ENCODE measurements at regions not wholly inside any gene's neighbourhood (a gene's known extent, or its start where the extent isn't known, plus 50 kb on each side); places are given as distances from the start of the nearest gene placed in this dataset.

DNA sequence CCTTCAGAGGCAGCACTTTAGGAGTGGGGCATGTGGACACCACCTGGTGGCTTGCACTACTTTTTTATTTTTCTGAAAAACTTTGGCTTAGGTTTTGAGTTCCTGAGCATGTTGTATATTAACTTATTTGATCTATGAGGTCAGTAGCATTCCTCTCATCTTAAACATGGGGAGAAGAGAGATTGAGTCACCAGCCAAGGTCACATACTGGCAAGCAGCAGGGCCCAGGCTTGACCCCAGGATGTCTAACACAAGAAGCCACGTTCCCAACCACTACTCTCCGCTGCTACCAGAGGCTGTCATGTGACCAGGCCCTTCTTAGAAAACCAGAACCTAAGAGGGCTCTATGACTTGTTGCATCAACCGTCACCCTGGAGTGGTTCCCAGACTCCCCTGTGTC is 210.3 kb upstream of the GPR26 start:
- no peak for DNase-seq

GRCh38 chr10:123458933-123459332 is 207.2 kb upstream of the GPR26 start:
- no peak for DNase-seq

DNA sequence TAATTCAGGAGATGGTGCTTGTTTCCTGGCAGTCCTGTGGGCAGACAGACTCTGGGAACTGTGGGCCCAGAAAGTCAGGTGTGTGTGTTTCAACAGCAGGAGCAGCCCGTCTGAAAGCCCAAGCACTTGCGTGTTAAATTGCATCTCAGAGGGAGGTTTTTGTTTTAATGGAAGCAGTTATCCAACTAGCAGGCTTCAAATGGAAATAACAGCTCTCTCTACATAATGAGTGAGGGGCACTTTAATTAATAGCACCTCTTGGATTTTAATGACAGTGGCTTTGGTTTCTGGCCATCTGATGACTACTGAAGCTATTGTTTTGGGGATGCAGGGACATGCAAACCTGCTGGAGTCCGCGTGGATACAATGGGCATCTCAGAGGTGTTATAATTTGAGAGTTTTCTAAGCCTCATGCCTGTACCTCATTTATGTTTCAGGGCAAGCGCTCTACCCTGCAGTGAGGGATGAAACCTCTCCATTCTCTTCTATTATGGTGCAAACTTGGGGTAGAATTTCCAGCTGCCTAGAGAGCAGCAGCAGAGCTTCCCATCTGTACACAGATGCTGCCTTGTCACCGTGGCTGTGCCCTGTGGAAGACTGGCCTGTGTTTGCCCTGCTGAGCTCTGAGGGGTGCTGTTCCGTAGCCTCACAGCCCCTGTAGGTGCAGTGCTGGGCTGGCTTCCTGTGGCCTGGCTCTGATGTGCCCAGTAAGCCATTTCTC is 206.6 kb upstream of the GPR26 start:
- no peak for DNase-seq

- no peak for DNase-seq
These were observed 203.9 kb upstream of the GPR26 start for GRCh38 chr10:123462246-123462645.

- no peak for DNase-seq
These were observed 203.4 kb upstream of the GPR26 start for GRCh38 chr10:123462756-123463155.

DNA sequence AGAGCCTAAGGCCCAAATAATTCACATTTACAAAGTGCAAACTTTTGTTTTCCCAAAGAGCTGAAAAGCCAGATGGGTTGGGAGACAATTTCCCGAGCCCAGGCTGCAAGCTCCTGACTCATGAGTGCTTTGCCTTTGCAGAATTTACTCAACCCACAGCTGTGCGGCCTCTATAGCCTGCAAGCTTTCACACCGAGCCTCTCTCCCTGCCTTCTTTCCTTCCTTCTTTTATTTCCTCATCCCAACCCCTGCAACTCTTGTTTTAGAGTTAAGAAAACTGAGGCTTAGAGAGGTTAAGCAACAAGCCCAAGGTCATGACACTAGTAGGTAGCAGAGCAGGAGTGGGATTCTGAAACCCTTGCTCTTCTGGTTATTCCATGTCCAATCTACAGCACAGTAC is 203.0 kb upstream of the GPR26 start:
- DNase-seq, result no peak

DNA sequence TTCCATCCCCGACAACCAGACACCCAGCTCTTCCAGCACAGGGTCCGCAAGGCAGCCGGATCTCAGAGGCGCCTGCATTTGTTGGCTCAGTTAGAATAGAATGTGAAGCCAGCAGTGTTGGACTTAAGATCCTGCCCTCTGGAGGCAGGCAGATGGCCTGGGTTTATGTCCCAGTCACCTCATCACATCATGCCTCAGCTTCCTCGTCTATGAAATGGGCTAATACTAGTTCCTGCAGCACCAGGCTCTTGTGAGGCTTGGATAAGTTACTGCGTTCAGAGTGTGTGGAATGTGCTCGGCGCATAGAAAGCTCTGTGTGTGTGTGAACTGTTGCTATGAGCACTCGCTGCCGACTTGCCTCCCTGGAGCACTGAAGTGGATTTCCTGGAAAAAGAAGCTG is 202.5 kb upstream of the GPR26 start:
- no peak for DNase-seq

DNA sequence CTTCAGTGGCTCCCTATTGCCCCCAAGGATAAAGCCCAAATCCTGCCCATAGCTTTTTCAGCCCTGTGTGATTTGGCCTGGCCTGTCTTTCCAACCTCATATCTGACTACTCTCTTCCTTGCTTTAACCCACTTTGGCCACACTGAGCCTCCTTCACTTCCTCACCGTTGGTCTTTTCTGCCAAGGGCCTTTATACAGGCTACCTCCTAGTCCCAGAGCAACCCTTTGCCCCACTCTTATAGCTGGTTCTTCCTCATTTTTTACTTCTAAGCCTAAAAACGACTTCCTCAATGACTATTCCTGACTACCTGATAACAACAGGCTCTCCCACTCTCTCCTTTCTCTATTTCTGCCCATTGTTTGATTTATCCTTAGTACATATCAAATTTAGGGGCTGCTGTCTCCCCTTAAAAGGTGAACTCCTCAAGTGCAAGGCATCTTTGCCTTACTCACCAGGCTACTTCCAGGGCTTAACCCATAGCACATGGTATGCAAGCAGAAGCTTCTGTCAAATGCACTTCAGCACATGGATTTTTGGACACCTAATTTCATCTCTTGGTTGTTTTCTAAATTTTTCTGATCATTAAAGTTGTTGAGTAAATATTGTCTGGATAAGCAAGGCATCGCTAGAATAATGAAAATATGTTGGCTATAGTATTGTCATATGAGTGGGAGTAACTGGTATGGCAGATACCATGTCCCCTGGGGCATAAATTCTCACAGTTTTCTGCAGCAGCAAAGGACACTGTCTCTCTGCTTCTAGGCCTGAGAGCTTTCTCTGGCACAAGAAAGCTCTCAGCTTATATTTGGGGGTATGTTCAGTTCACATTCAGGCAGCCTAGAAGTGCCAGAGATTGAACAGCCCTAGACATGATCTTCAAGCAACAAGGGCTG is 201.5 kb upstream of the GPR26 start:
- no peak for DNase-seq

- DNase-seq, result no peak
These were observed 195.7 kb upstream of the GPR26 start for GRCh38 chr10:123470336-123470921.

GRCh38 chr10:123471811-123472210 is 194.3 kb upstream of the GPR26 start:
- DNase-seq, result no peak

DNA sequence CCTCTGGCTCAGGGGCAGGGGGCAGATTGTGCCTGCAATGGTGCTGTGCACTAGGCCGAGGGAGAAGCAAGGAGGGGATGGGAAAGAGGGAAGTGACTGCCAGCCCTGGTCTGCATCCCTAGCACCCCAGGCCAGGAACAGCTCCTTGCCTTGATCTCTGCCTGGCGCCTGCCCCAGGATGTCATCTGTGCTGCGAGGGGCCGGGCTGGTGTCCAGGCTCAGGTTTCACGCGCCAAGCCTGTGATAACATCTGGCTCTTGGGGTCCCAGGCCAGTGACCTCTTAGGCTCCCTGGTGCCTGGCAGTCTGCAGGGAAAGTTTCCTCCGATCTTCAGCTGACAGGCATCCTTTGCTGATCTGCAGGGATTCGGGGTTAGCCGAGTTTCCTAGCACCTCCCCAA is 193.5 kb upstream of the GPR26 start:
- no peak for DNase-seq

DNA sequence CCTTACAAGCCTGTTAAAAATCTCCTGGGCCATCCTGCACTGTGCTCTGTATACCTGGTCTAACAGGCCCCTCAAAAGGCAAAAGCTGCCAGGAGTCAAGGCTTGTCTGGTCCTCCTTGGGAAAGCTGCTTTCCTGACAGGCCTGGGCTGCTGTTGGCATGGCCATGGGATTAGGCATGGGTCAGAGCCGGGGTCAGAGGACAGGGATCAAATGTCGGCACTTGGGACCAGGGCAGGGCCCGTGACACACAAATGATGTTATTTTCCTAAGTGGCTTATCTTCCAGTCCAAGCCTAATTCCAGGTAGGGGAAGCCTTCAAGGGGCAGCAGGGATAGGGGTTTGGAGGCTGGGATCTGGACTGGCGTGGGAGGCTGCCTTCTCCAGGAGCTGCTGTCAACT is 191.5 kb upstream of the GPR26 start:
- no peak for DNase-seq

DNA sequence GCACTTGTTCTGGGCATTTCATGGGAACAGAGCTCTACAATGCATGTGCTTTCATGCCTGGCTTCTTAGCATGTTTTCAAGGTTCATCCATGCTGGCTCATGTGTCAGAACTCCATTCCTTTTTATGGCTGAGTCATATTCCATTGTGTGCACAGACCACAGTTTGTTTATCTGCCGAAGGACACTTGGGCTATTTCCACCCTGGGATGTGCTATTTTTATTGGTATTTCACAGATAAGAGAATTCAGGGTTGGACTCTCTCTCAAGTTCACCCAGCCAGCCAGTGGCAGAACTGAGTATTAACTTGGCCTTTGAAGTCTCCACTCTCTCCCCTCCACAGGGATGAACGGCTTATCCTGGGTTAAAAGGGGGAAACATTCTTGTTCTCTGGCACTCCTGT is 190.7 kb upstream of the GPR26 start:
- no peak for DNase-seq

GRCh38 chr10:123478116-123478515 is 188.0 kb upstream of the GPR26 start:
- DNase-seq, result no peak

GRCh38 chr10:123479640-123480039 is 186.5 kb upstream of the GPR26 start:
- DNase-seq, result no peak

- no peak for DNase-seq
These were observed 185.8 kb upstream of the GPR26 start for GRCh38 chr10:123480344-123480743.

- no peak for DNase-seq
These were observed 185.3 kb upstream of the GPR26 start for GRCh38 chr10:123480845-123481244.

GRCh38 chr10:123484722-123485121 is 181.4 kb upstream of the GPR26 start:
- no peak for DNase-seq

GRCh38 chr10:123485341-123485960 is 180.7 kb upstream of the GPR26 start:
- DNase-seq, result no peak

DNA sequence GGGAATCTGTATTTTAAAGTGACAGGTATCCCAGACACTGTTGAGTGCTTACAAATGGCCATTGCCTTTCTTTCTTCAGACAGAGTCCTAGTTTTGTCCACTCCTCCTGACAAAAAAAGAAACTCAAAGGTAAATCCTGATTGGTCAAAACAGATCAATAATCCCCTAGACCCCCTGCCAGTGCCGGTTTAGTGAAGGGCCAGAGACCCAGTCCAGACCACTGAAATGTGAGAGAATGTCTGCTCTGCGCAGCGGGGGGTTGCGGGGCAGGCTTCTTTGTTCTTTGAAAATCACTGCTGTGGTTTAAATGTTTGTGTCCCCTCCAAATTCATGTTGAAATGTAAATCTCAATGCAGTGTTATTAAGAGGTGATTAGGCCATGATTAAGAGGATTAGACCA is 177.7 kb upstream of the GPR26 start:
- DNase-seq, result no peak

GRCh38 chr10:123491364-123491763 is 174.8 kb upstream of the GPR26 start:
- DNase-seq, result no peak

- DNase-seq, result no peak
These were observed 174.1 kb upstream of the GPR26 start for GRCh38 chr10:123492016-123492415.
